ENCODE measurements at regions not wholly inside any gene's neighbourhood (a gene's known extent, or its start where the extent isn't known, plus 50 kb on each side); places are given as distances from the start of the nearest gene placed in this dataset.
"Not testable (repeated sequence)": the region's sequence is repeated elsewhere in the genome, so short reads cannot be mapped to it uniquely, and the experiment has no call there.

DNA sequence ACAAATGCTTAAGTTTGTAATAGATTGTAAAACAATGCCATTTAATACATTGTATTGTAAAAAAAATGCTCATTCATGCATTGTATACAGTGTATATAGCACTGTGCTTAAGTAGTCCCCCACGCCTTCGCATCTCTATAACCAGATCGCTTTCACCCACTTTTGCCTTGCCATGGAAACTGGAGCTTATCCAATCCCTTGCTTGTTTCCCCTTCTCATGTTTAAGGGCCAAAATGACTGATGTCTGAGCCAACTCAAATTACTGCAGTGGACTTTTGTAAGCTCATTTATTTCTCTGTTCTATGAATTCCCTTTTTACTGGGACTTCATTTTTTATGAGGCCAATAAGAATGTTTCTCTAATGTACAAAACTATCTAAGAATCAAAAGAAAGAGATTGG, 730.9 kb upstream of the GJE1 start:
- DNase-seq (ENCODE audit: low read depth in 1 of 2, low spot score in 1 of 2): no peak
- TF ChIP-seq JUND (IDR thresholded peaks at IDR 0.05; ENCODE audit: low read depth): no peak
- in situ Hi-C loops (cut with HindIII; ENCODE audit: low pct_unique_long_range_greater_than_20kb, low sequenced_read_pairs): no loop called here

DNA sequence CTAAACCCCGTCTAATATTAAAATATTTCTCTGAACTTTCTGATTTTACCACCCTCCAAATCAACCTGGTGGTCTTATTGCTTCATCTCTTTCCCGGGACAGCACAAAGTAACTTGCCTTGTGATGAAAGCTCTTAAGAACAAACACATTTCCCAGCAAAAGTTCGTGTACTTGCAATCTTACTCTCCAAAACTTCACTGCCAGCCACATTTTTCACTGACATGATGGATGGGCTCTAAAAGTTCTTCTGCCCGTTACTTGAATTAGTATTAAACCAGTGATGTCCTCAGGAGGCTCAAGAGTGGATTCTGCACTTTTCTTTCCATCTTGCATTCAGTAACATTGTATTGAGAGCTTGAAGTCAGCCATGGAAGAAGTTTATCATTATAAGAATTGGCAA, 731.6 kb upstream of the GJE1 start:
- DNase-seq (ENCODE audit: low read depth in 1 of 2, low spot score in 1 of 2): no peak
- in situ Hi-C loops (cut with HindIII; ENCODE audit: low pct_unique_long_range_greater_than_20kb, low sequenced_read_pairs): no loop called here
- TF ChIP-seq JUND (IDR thresholded peaks at IDR 0.05; ENCODE audit: low read depth): no peak

DNA sequence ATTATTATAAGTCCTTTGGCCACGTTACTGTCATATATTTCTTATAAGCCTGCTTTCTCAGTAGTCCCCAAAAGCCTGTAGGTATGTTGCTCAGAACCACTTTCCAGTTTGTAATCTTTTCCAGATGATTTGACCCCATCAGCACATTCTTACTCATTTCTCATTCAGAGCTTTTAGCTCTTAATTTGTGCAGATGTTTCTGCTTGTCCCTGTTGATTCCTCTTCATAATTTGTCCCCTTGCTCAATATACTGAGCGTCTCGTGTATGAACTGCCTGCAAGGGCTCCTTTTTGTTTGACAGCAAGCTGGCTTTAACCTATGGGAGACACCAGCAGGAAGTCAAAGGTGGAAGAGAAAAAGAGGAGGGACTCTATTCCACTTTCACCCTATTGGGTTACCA, 733.8 kb upstream of the GJE1 start:
- no peak for TF ChIP-seq JUND (IDR thresholded peaks at IDR 0.05; ENCODE audit: low read depth)
- no peak for DNase-seq (ENCODE audit: low read depth in 1 of 2, low spot score in 1 of 2)
- in situ Hi-C loops (cut with HindIII; ENCODE audit: low pct_unique_long_range_greater_than_20kb, low sequenced_read_pairs): no loop called here

DNA sequence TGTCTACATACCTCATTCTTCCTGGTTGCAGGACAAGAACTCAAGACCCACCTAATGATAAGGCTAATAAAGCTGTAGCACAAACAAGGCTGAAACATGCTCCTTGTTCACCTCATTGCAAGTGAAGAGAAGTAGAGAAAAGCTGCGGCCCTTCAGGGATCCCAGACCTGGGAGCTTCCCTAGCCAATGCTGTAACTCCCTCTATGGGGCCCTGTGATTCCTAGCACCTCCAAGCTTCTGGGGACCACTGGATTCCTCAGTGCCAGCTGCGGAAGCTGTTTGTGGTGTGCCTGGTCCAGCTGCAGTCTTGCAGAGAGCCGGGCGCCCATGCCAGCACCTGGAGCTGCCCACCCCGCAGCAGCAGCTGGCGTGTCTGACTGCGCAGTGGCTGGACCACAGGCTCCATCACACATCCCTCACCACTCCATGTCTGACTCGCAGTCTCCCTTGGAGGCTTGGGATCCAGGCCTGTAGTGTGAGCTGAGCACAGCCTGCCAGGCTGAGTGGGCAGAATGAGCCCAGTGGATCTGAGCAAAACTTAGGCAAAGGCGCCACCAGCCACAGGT, 737.2 kb upstream of the GJE1 start:
- in situ Hi-C loops (cut with HindIII; ENCODE audit: low pct_unique_long_range_greater_than_20kb, low sequenced_read_pairs): no loop called here
- no peak for TF ChIP-seq JUND (IDR thresholded peaks at IDR 0.05; ENCODE audit: low read depth)
- DNase-seq (ENCODE audit: low read depth in 1 of 2, low spot score in 1 of 2): no peak

DNA sequence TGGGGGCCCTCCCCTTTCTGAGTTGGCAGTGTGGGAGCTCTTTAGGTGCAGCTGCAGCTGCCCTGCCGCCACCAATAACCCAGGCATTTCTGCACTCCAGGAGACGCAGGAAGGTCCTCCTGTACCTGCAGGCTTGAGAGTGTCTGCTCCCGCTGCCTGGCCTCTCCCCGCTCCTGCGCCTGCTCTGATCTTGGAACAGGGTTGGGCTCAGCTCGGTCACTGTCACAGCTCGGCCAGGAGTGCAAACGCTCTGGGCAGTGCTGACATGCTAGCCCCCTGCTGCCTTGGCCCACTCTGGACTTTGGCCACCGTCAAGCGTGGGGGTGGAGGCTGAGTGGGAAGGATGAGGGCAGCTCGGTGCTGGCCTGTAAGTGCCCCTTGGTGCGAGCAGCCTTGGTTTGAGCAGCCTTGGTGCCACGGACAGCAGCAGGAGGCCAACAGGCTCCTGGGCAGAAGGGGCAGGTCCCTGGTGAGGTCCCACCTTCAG, 738.1 kb upstream of the GJE1 start:
- in situ Hi-C loops (cut with HindIII; ENCODE audit: low pct_unique_long_range_greater_than_20kb, low sequenced_read_pairs): no loop called here
- no peak for TF ChIP-seq JUND (IDR thresholded peaks at IDR 0.05; ENCODE audit: low read depth)
- no peak for DNase-seq (ENCODE audit: low read depth in 1 of 2, low spot score in 1 of 2)

DNA sequence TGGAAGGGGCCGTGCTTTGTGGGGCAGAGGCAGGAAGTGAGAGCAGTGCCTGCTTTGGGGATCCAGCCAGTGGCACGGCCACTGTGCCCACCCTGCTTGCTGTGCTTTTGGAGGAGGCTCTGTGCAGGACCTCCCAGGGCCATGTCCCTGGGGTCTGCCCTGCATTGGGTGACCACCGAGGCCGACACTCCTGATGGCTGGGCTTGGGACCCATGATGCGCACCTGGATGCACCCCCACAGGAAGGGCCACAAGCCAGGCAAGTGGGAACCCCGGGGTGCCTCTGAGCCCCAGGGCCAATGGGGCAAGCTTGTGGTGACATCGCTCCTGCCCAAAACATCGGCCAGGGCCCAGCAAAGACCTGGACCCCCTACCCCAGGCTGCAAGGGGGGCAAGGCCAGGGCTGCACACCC, 738.6 kb upstream of the GJE1 start:
- no peak for TF ChIP-seq JUND (IDR thresholded peaks at IDR 0.05; ENCODE audit: low read depth)
- no peak for DNase-seq (ENCODE audit: low read depth in 1 of 2, low spot score in 1 of 2)
- in situ Hi-C loops (cut with HindIII; ENCODE audit: low pct_unique_long_range_greater_than_20kb, low sequenced_read_pairs): no loop called here

DNA sequence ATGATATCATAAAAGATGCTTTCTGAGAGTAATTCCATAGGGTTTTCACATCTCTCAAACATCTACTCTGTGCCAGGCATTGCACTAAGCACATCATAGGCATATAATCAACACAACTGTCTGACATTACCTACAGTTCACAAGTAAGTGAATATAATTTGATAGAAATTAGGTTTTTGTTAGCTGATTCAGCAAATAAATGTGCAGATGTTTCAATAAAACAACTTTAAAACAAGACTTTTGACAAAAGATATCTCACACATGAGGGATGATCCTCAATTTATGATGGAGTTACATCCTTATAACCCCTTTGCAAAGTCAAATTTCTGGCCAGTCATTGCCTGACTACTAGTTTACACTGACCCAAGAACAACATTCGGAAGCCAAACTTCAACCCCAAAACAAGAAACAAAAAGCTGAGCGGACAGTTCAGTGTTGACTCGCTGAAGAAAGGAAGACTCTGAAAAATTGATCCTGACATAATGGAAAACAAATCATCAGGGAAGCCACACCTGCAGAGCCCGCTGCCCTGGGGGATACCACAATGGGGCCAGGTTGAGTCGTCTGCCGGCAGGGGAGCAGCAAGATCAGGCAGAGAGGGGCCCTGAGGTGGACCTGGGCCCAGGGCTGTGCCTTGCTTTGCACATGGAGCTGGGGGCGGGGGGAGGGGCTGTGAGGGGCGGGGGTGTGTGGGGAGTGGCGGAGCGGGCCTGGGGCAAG, 739.2 kb upstream of the GJE1 start:
- DNase-seq (ENCODE audit: low read depth in 1 of 2, low spot score in 1 of 2): no peak
- in situ Hi-C loops (cut with HindIII; ENCODE audit: low pct_unique_long_range_greater_than_20kb, low sequenced_read_pairs): no loop called here
- no peak for TF ChIP-seq JUND (IDR thresholded peaks at IDR 0.05; ENCODE audit: low read depth)

DNA sequence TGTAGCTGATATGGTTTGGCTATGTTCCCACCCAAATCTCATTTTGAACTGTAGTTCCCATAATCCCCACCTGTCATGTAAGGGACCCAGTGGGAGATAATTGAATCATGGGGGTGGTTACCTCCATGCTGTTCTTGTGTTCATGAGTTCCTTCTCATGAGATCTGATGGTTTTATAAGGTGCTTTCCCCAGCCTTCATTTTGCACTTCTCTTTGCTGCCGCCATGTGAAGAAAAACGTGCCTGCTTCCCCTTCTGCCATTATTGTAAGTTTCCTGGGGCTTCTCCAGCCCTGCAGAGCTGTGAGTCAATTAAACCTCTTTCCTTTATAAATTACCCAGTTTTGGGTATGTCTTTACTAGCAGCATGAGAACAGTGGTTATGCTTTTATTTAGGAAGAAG, 741.6 kb upstream of the GJE1 start:
- in situ Hi-C loops (cut with HindIII; ENCODE audit: low pct_unique_long_range_greater_than_20kb, low sequenced_read_pairs); DNase-seq (ENCODE audit: low read depth in 1 of 2, low spot score in 1 of 2): not testable (repeated sequence)

DNA sequence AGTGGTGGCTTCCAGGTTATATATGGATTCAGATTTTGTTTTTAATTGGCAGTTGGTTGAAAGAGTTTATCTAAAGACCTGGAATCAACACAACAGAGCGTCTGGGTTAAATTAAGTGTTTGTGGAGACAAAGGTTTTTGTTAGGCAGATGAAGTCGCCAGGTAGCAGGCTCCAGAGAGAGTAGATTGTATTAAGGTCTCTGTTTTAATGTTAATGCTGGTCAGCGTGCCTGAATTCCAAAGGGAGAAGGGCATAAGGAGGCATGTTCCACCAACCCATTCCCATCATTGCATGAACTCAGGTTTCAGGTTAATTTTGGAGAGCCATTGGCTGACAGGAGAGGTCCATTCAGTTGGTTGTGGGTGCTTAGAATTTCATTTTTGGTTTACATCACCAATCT, 744.1 kb upstream of the GJE1 start:
- in situ Hi-C loops (cut with HindIII; ENCODE audit: low pct_unique_long_range_greater_than_20kb, low sequenced_read_pairs): no loop called here
- no peak for TF ChIP-seq JUND (IDR thresholded peaks at IDR 0.05; ENCODE audit: low read depth)
- no peak for DNase-seq (ENCODE audit: low read depth in 1 of 2, low spot score in 1 of 2)

DNA sequence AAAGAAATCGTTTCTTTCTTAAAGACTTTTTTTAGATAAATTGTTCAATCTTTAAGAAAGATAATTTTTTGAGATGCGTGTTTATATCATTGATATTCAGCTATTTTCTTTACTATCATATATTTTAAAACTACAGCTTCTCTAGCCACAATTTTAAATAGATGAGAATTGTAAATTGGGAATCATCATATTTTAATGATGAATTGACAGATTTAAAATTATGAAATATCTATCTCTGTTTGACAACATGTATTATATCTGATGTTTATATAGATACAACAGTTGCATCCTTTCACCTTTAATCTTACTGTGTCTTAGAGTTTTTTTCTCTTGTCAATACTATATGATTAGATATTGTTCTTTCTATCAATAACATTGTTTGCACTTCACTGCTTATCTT, 762.3 kb upstream of the GJE1 start:
- in situ Hi-C loops (cut with HindIII; ENCODE audit: low pct_unique_long_range_greater_than_20kb, low sequenced_read_pairs): no loop called here
- no peak for DNase-seq (ENCODE audit: low read depth in 1 of 2, low spot score in 1 of 2)
- no peak for TF ChIP-seq JUND (IDR thresholded peaks at IDR 0.05; ENCODE audit: low read depth)

DNA sequence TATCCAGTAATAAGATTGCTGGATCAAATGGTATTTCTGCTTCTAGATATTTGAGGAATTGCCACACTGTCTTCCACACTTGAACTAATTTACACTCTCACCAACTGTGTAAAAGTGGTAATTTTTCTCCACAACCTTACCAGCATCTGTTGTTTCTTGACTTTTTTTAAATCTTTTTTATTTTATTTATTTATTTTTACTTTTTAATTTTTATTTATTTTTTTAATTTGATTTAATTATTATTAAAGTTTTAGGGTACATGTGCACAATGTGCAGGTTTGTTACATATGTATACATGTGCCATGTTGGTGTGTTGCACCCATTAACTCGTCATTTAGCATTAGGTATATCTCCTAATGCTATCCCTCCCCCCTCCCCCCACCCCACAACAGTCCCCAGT, 765.9 kb upstream of the GJE1 start:
- DNase-seq (ENCODE audit: low read depth in 1 of 2, low spot score in 1 of 2); in situ Hi-C loops (cut with HindIII; ENCODE audit: low pct_unique_long_range_greater_than_20kb, low sequenced_read_pairs): not testable (repeated sequence)

DNA sequence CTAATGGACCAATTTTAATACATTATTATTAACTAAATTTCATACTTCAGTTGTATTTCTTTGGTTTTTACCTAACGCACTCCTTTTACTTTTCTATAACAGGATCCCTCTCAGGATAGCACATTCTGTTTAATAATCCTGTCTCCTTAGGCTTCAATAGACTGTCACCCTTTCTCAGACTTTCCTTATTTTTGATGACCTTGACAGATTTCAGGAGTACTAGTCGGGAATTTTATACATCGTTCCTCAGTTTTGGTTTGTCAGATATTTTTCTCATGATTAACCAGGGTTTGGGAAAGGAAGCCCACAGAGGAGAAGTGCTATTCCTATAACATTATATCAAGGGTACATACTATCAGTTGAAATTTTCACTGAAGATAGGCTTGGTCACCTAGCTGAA, 768.0 kb upstream of the GJE1 start:
- TF ChIP-seq JUND (IDR thresholded peaks at IDR 0.05; ENCODE audit: low read depth): no peak
- no peak for DNase-seq (ENCODE audit: low read depth in 1 of 2, low spot score in 1 of 2)
- in situ Hi-C loops (cut with HindIII; ENCODE audit: low pct_unique_long_range_greater_than_20kb, low sequenced_read_pairs): no loop called here

DNA sequence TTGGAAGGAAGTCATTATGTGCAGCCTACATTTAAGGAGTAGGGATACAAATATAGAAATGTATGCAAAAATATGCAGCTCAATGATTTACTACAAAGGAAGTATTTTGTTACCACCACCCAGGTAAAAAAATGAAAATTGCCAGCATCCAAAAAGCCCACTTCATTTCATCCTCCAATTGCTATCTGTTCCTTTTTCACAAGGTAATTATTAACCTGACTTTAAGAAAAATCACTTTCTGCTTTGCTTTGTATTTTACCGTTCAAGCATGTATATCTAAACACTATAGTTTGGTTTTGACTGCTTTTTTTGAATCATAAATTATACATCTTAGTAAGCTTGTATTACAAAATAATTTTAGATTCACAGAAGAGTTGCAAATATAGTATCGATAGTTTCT, 768.5 kb upstream of the GJE1 start:
- no peak for TF ChIP-seq JUND (IDR thresholded peaks at IDR 0.05; ENCODE audit: low read depth)
- no peak for DNase-seq (ENCODE audit: low read depth in 1 of 2, low spot score in 1 of 2)
- in situ Hi-C loops (cut with HindIII; ENCODE audit: low pct_unique_long_range_greater_than_20kb, low sequenced_read_pairs): no loop called here

DNA sequence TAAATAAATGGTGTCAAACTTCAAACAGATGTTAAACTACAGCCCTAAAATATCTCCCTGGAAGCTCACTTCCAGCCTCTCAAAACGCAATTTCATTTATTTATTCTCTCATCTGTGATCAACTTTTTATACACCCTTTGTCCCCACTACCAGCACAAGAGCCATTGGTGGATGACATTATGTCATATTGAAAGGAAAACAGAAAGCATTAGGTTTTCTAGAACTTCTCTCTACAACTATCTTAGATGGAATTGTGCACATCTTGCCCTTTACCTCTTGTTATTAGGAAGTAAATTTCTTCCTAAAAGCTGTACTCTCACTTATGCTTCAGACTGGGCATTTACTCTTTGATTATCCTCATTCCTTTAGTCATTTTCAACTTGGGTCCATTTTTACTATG, 771.2 kb upstream of the GJE1 start:
- in situ Hi-C loops (cut with HindIII; ENCODE audit: low pct_unique_long_range_greater_than_20kb, low sequenced_read_pairs): no loop called here
- TF ChIP-seq JUND (IDR thresholded peaks at IDR 0.05; ENCODE audit: low read depth): no peak
- DNase-seq (ENCODE audit: low read depth in 1 of 2, low spot score in 1 of 2): no peak

Data from T47D (cell line).